ENCODE measurements at regions not wholly inside any gene's neighbourhood (a gene's known extent, or its start where the extent isn't known, plus 50 kb on each side); places are given as distances from the start of the nearest gene placed in this dataset.

DNA sequence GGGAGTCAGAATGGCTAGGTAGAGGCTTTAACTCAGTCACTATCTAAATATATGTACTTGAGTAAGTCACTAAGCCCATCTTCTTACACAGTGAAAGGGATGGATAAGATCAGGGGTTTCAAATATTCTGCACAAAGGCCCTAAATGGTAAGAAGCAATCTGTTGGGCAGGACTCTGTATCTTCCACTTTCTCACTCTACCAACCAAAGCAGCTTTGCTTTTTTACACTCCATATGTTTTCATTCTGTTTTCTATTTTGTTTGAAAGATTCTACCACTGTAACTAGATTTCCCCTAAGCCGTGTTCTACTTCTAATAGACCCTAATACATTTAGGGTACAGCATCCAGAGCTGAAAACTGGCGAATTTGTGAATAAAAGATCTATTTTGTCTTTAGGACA lies 477.5 kb upstream of the NMUR2 start:
- H3K9me3 Mint-ChIP-seq, result peaks cover 11% of the 10 kb centered on the region
- H3K4me3 Mint-ChIP-seq, result no peak overlapping the region
- no peaks in the 10 kb centered on the region for H3K36me3 Mint-ChIP-seq (ENCODE audit: insufficient read depth)
- ATAC-seq (replicated peaks; ENCODE audit: extremely low read depth, poor library complexity, severe bottlenecking) (no peak), DNase-seq (ENCODE audit: low spot score in 2 of 2) (no peak)
- no peaks in the 10 kb centered on the region for H3K4me1 Mint-ChIP-seq
- no peak overlapping the region for H3K27ac Mint-ChIP-seq (ENCODE audit: low read depth)
- H3K27me3 Mint-ChIP-seq, result no peaks in the 10 kb centered on the region

DNA sequence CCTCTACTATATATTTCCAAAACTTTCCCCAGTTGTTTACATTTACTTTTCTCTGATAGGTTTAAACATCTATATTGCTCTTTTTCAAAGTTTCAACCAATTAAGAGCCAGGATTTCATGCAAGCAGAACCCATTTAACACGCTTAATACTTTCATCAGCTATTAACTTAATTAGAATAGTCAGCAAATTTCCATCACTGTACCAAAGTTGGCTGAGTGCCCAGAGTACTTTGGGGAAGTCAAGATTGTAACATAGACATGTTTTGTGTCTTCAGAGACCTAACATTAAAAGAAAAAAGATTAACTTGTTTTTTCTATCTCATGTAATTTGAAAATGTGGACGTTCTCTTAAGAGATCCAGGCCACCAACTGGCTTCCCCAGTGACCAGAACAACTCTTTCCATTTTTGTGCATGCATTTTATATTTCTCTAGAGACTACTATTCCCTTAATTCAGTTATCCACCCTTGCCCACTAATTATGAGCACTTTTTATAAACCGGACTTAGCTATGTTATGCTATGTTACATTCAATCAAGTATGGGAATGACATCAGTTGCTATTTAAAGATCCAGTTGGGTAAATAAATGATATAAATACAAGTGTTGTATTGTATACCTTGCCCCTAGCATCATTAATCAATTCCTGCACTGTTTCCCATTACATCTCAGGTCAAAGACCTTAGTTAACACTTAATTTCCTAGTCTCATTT lies 478.1 kb upstream of the NMUR2 start:
- DNase-seq (ENCODE audit: low spot score in 2 of 2), result no peak
- Mint-ChIP-seq H3K27ac (ENCODE audit: low read depth) (no peak overlapping the region), H3K9me3 (peaks cover 11% of the 10 kb centered on the region), H3K27me3 (no peaks in the 10 kb centered on the region), H3K4me1 (no peaks in the 10 kb centered on the region), H3K36me3 (ENCODE audit: insufficient read depth) (no peaks in the 10 kb centered on the region), H3K4me3 (no peak overlapping the region)
- ATAC-seq (replicated peaks; ENCODE audit: extremely low read depth, poor library complexity, severe bottlenecking), result no peak

DNA sequence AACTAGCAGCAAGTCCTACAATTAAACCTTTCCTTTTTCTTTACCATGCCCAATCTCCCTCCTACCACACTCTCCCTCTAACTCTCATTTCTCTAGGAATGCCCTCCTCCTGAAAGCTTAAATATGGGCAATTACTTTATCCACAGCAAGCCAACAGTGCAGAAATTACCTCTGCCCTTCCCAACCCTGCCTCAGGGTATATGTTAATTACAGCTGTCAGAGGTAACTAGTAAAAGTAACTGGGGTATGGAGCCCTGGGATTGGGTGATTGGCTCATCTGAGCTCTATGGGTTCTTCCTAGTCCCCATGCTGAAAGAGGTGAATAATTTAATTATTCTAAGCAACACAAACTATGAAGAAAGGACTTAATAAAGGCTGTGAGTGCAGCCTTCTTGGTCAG lies 478.9 kb upstream of the NMUR2 start:
- peaks cover 11% of the 10 kb centered on the region for H3K9me3 Mint-ChIP-seq
- H3K36me3 Mint-ChIP-seq (ENCODE audit: insufficient read depth), result no peaks in the 10 kb centered on the region
- H3K4me1 Mint-ChIP-seq, result no peaks in the 10 kb centered on the region
- H3K27me3 Mint-ChIP-seq, result no peaks in the 10 kb centered on the region
- no peak overlapping the region for H3K27ac Mint-ChIP-seq (ENCODE audit: low read depth)
- DNase-seq (ENCODE audit: low spot score in 2 of 2) (no peak), ATAC-seq (replicated peaks; ENCODE audit: extremely low read depth, poor library complexity, severe bottlenecking) (no peak)
- H3K4me3 Mint-ChIP-seq, result no peak overlapping the region

DNA sequence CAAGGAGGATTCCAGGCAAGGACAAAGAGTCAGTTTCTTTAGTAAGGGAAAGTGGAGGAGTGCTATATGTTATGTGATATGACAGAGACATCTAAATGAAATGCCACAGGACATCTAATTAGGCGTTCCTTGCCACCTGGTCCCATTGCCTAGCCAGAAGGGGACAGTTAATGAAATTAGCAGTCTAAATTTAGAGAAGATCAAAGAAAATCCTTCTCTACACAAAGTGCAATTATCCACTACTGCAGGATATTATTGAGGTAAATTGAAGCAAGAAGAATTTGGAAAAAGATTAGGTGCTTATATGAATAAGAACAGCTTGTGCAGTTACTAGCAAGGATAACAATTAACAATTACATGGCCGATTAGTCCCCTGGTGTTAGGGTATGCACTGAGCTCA lies 495.3 kb upstream of the NMUR2 start:
- no peak overlapping the region for H3K27ac Mint-ChIP-seq (ENCODE audit: low read depth)
- no peak for ATAC-seq (replicated peaks; ENCODE audit: extremely low read depth, poor library complexity, severe bottlenecking)

DNA sequence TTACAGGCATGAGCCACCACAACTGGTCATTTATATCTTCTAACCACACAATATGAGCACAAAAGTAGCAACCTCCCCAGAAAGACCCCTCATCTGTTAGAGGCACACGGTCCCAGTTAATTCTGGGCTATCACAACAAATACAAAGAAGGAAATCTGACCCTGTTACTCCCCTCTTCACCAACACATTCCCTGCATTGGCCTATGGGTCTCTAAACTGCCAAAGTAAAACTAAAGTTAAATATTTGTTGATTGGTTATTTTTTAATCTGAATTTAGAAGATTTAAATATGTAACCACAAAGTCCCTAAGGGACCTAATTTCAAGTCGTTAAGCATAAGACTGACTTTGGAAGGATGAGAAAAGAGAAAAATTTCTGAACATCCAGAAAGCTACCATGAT lies 496.7 kb upstream of the NMUR2 start:
- DNase-seq (ENCODE audit: low spot score in 2 of 2) (no peak), ATAC-seq (replicated peaks; ENCODE audit: extremely low read depth, poor library complexity, severe bottlenecking) (no peak)
- no peak overlapping the region for H3K4me3 Mint-ChIP-seq
- H3K9me3 Mint-ChIP-seq, result peaks cover 11% of the 10 kb centered on the region
- H3K4me1 Mint-ChIP-seq, result no peaks in the 10 kb centered on the region
- H3K27ac Mint-ChIP-seq (ENCODE audit: low read depth), result no peak overlapping the region
- no peaks in the 10 kb centered on the region for H3K27me3 Mint-ChIP-seq
- no peaks in the 10 kb centered on the region for H3K36me3 Mint-ChIP-seq (ENCODE audit: insufficient read depth)

More for the DNA sequence above, 495.3 kb upstream of the NMUR2 start:
- Mint-ChIP-seq H3K9me3 (peaks cover 6% of the 10 kb centered on the region), H3K27me3 (no peaks in the 10 kb centered on the region), H3K36me3 (ENCODE audit: insufficient read depth) (no peaks in the 10 kb centered on the region), H3K4me3 (no peak overlapping the region), H3K4me1 (no peaks in the 10 kb centered on the region)
- DNase-seq (ENCODE audit: low spot score in 2 of 2), result no peak

DNA sequence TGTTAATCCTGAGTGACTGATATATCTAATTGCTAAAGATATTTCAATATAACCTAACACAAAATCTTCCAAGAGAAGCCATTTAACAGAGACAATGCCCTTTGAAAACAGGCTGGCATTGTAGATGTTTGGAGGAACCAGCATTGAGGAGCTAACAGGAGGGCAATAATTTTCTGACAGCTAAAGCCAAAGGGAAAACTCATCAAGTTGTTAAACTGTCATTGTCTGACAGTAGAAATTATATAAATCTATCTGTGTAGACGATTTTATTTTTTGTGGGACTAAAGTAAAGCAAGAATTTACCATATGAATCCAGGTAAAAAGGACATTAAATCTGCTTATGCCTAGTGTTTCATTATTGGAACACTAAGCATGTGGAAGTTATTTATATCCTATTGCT lies 500.2 kb upstream of the NMUR2 start:
- no peak for DNase-seq (ENCODE audit: low spot score in 2 of 2)
- ATAC-seq (replicated peaks; ENCODE audit: extremely low read depth, poor library complexity, severe bottlenecking), result no peak
- Mint-ChIP-seq H3K4me3 (no peak overlapping the region), H3K4me1 (no peaks in the 10 kb centered on the region), H3K27me3 (no peaks in the 10 kb centered on the region), H3K27ac (ENCODE audit: low read depth) (no peak overlapping the region), H3K36me3 (ENCODE audit: insufficient read depth) (no peaks in the 10 kb centered on the region), H3K9me3 (peaks cover 6% of the 10 kb centered on the region)

DNA sequence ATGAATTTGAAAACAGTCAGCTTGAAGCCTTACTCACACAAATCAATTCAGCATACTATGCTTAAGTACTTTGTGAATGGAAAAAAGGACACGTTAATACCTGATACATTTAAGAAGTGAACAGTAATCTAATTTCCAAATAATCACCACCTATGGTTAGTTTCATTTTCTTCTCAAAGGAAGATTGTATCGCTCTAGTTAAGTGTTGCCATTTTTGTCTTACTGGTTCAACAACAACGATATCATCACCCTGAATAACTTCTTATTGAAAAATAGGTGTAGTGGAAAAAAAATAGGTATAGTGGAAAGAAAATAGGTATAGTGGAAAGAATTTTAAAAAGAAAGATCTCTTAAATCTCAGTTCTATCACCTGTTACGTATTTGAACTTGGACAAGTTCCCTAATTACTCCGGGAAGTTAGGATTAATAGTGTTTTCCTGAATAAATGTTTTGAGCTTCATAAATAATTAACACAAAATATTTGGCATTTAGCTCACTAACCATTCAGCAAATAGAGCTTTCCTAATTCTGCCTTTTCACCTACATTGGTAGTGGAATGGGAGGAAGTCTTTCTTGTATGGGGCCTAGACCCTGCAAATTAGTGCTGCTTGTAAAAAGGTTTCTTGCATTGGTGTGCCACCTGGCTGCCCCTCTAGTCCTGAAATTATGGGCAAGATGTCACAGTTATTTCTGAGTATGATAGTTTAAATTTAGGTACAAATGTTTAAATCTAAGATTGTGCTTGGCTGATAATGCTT lies 502.6 kb upstream of the NMUR2 start:
- H3K36me3 Mint-ChIP-seq (ENCODE audit: insufficient read depth), result peaks cover 2% of the 10 kb centered on the region
- ATAC-seq (replicated peaks; ENCODE audit: extremely low read depth, poor library complexity, severe bottlenecking), result no peak
- DNase-seq (ENCODE audit: low spot score in 2 of 2), result no peak
- H3K9me3 Mint-ChIP-seq, result peaks cover 10% of the 10 kb centered on the region
- H3K4me1 Mint-ChIP-seq, result no peaks in the 10 kb centered on the region
- H3K27me3 Mint-ChIP-seq, result no peaks in the 10 kb centered on the region
- H3K27ac Mint-ChIP-seq (ENCODE audit: low read depth), result no peak overlapping the region
- H3K4me3 Mint-ChIP-seq, result no peak overlapping the region

DNA sequence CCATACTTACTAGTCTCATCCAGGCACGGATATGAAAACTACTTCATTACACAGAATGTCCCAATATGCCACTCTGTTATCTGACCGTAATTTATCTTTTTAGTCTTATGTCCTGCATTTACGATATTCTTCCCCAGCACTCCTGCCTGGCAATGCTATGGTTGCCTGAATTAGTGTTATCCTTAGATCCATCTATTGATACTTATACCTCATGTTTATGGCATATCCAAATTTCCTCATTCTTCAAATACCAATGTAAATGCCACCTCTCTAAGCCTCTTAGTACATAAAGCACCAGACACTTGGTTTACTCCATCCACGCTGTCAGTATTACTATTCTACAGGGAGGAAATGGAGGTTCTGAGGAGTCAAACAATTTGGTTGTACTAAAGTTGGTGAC lies 507.8 kb upstream of the NMUR2 start:
- H3K4me1 Mint-ChIP-seq, result no peaks in the 10 kb centered on the region
- H3K9me3 Mint-ChIP-seq, result peaks cover 22% of the 10 kb centered on the region
- H3K27me3 Mint-ChIP-seq, result no peaks in the 10 kb centered on the region
- DNase-seq (ENCODE audit: low spot score in 2 of 2) (no peak), ATAC-seq (replicated peaks; ENCODE audit: extremely low read depth, poor library complexity, severe bottlenecking) (no peak)
- H3K36me3 Mint-ChIP-seq (ENCODE audit: insufficient read depth), result peaks cover 2% of the 10 kb centered on the region
- no peak overlapping the region for H3K4me3 Mint-ChIP-seq
- no peak overlapping the region for H3K27ac Mint-ChIP-seq (ENCODE audit: low read depth)

DNA sequence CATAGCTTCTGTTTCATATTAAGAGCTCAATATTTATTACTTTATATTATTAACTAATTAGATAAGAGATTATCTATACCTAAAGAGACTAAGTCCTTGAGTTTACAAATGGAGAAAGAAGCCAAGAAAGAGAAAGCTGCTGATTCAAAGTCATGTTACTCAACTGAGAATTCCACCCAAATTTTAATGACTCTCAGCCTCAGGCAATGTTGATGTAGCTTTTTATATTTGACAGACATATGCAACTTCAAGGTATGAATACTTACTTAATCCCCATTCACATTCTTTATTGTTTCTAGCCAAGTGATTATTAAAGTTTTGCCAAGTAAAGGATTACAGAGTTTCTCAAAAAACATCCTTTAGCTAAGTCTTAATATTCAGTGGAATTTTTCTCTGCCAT lies 527.5 kb upstream of the NMUR2 start:
- H3K27ac Mint-ChIP-seq (ENCODE audit: low read depth), result no peak overlapping the region
- DNase-seq (ENCODE audit: low spot score in 2 of 2), result no peak
- H3K4me1 Mint-ChIP-seq, result no peaks in the 10 kb centered on the region
- ATAC-seq (replicated peaks; ENCODE audit: extremely low read depth, poor library complexity, severe bottlenecking), result no peak
- H3K9me3 Mint-ChIP-seq, result peaks cover 11% of the 10 kb centered on the region
- H3K36me3 Mint-ChIP-seq (ENCODE audit: insufficient read depth), result peaks cover 2% of the 10 kb centered on the region
- no peak overlapping the region for H3K4me3 Mint-ChIP-seq
- H3K27me3 Mint-ChIP-seq, result no peaks in the 10 kb centered on the region

DNA sequence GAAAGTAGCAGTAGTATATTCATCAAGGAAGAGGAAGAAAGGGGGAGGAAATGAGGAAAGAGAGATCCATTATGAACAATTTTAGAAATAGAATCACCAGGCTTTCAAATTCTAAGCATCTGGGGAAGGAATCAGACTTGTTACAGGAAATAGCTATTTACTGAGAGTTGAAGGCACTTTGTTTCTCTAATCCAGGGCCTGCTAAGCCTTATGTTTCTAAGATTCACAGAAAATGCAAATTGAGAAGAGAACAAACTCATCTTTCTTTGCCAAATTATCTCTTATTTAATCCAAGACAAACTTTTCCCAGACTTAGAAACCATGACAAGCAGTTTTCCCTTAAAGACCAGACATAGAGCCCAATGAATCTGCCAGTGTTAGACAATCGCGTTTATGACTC lies 528.0 kb upstream of the NMUR2 start:
- no peaks in the 10 kb centered on the region for H3K27me3 Mint-ChIP-seq
- no peak overlapping the region for H3K4me3 Mint-ChIP-seq
- DNase-seq (ENCODE audit: low spot score in 2 of 2) (no peak), ATAC-seq (replicated peaks; ENCODE audit: extremely low read depth, poor library complexity, severe bottlenecking) (no peak)
- no peak overlapping the region for H3K27ac Mint-ChIP-seq (ENCODE audit: low read depth)
- peaks cover 16% of the 10 kb centered on the region for H3K9me3 Mint-ChIP-seq
- H3K4me1 Mint-ChIP-seq, result no peaks in the 10 kb centered on the region
- peaks cover 2% of the 10 kb centered on the region for H3K36me3 Mint-ChIP-seq (ENCODE audit: insufficient read depth)

DNA sequence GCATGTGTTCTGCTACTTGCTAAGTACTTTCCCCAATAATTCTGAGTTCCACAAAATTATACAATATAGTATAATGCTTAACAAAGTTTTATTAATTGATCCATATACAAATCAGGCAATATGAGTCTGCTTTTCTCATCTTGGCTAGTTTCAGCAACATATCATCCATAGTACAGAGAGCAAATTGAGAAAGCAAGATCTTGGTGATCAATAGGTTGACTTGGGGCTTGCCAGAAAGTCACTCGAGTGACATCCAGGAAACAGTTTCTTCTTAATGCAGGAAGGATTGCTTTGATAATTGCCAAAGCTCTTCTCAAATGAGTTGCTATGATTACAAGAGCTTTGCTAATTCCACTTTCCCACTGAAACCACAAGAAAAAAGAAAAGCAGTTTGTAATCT lies 533.6 kb upstream of the NMUR2 start:
- Mint-ChIP-seq H3K36me3 (ENCODE audit: insufficient read depth) (peaks cover 5% of the 10 kb centered on the region), H3K4me3 (no peak overlapping the region), H3K27ac (ENCODE audit: low read depth) (no peak overlapping the region), H3K27me3 (no peaks in the 10 kb centered on the region), H3K9me3 (peaks cover 22% of the 10 kb centered on the region), H3K4me1 (no peaks in the 10 kb centered on the region)
- DNase-seq (ENCODE audit: low spot score in 2 of 2) (no peak), ATAC-seq (replicated peaks; ENCODE audit: extremely low read depth, poor library complexity, severe bottlenecking) (no peak)

DNA sequence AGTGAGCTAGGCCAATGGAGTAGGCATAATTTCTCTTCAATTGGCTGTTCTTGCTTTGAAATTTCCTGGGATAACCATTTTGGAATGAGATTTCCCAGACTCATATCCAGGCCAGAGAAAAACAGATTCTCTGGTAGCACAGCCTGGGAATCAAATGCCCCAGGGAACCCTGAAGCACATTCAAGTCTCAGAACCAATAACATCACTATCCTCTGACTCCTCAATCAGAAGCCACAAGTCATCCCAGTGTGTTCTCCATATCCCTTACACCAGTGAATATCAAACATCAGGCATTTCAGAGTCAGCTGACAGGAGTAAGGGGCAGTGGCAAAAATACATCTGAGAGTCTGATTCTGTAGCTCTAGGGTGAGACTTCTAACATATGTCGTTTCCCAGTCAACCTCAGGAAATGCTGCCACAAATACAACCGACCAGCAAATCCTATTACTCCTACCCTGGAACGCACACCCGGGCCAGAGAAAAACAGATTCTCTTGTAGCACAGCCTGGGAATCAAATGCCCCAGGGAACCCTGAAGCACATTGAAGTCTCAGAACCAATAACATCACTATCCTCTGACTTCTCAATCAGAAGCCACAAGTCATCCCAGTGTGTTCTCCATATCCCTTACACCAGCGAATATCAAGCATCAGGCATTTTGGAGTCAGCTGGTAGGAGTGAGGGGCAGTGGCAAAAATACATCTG lies 537.7 kb upstream of the NMUR2 start:
- Mint-ChIP-seq H3K27ac (ENCODE audit: low read depth) (no peak overlapping the region), H3K36me3 (ENCODE audit: insufficient read depth) (peaks cover 3% of the 10 kb centered on the region), H3K4me3 (no peak overlapping the region), H3K4me1 (no peaks in the 10 kb centered on the region), H3K27me3 (no peaks in the 10 kb centered on the region), H3K9me3 (peaks cover 13% of the 10 kb centered on the region)
- DNase-seq (ENCODE audit: low spot score in 2 of 2) (no peak), ATAC-seq (replicated peaks; ENCODE audit: extremely low read depth, poor library complexity, severe bottlenecking) (no peak)
